NCI-H2081 treated with DMSO at 0.1 percent for 48 hours (cell line): ENCODE measurements at regions not wholly inside any gene's neighbourhood (a gene's known extent, or its start where the extent isn't known, plus 50 kb on each side); places are given as distances from the start of the nearest gene placed in this dataset.
"Not testable (repeated sequence)": the region's sequence is repeated elsewhere in the genome, so short reads cannot be mapped to it uniquely, and the experiment has no call there.

Experiments
- DNase-seq: peaks from one replicate; lab custom pipeline; 2025; lab: John Stamatoyannopoulos, UW

DNA sequence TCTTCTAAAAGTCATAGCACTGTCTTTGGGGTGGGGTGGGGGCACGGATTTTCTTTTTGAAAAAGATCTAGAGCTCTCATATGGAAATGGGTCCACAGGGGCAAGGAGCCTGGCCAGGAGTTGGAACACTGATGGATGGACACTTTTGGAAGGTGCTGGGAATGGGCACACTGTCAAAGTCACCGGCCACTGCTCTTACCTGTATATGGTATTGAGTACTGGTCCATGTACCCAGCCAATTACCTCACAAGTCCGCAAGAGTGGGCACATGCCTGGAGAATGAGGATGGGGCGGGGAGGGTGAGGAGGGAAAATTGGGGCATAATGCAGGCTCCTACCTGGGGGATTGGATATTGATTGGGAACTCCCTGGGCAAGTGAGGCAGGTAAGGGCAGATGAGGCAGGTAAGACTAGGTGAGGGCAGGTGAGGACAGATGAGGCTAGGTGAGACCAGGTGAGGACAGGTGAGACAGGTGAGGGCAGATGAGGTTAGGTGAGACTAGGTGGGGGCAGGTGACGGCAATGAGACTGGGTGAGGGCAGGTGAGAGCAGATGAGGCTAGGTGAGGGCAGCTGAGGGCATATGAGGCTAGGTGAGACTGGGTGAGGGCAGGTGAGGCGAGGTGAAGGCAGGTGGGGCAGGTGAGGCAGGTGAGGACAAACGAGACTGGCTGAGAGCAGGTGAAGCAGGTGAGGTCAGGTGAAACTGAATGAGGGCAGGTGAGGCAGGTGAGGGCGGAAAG, 167.9 kb downstream of the NRN1 start:
- DNase-seq, result no peak

DNA sequence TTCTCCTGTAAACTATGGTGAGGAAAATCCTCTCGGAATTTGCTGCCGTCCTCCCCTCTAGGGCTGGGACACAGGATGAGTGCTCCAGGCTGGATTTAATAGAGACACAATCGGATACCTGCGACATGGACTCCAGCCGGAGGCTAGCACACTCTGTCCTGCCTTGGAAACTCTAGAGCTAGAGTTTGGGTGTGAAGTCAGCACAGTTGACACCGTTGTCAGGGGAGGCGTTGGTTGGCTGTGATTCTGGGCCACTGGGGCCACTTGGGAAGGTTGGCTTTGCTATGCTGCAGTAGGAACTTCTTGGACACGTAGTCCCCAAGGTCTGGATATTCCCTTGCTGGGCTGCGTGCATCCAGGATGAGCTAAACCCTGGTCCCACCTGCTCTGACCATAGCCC, 169.4 kb downstream of the NRN1 start:
- DNase-seq, result no peak

DNA sequence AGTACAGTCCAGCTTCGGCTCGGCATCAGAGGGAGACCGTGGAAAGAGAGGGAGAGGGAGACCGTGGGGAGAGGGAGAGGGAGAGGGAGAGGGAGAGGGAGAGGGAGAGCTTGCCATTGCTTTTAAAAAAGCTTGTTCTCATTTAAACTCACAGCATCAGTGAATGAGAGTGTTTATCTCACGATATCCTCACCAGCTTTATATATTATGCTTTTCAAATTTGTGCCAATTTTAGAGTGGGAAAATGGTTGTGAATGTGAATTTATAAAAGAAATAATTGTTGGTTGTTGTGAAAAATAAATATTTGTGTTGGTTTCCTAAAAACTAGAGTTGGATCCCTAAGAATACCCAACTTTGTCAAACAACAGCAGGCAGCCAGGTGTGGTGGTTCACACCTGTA, 170.1 kb downstream of the NRN1 start:
- not testable (repeated sequence) for DNase-seq

DNA sequence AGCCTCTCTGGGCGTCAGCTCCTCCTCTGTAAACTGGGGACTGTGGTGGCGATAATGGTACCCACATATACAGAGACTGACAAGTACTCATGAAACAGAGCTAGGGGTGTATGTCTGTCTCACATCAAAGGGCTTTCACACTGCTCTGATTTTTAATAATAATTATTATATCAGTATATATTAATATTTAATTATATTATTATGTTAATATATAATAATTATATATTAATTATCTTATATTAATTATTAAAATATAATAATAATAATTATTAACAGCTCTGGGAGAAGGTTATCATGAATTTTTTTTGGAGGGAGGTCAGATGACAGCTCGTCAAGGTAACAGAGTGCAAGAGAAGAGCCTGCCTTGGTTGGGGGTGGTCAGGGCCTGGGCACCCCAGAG, 173.6 kb downstream of the NRN1 start:
- DNase-seq, result no peak

DNA sequence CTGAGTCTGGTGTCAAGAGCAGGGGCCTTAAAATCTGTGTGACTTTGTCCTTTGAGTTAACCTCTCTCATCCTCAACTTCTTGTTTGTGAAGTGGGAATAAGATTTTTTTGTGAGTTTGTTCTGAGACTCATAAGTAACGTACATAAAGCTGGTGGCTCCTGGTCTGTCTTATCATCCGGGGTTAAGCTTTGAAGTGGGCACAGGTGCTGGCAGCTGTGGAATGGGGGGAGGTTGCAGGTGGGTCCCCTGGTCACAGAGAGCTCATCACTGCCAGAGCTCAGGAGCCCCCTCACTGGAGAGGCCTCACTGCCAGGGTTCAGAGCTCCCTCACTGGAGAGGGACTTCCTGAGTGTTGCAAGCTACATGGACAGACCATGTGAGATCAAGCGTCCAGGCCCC, 174.1 kb downstream of the NRN1 start:
- no peak for DNase-seq

DNA sequence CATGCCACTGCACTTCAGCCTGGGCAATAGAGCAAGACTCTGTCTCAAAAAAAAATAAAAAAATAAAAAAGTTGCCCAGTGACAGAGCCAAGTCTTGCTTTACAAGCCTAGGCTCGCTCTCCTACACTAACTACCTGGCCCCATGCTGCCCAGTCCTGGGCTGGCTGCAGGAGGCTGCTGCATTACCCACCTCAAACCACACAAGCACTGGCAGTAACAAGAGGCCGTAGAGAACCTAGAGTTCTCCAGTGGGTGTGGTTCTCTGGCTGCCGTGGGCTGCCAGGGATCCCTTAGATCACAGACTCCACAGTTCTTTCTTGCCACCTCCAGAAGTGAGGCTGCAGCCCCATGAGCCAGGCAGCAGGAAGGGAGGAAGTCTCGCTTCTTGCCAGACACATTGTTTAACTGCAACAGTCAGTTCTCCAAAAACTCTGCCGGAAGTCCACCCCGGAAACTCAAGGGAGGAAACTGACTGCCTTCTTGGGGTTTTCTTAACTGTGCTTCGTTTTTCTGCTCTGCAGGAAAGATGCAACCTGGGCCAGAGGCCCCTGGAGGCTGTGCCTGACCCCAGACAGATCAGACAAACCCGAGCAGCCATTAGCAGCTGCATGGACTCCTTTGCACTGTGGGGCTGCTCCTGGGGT, 175.4 kb downstream of the NRN1 start:
- not testable (repeated sequence) for DNase-seq

DNA sequence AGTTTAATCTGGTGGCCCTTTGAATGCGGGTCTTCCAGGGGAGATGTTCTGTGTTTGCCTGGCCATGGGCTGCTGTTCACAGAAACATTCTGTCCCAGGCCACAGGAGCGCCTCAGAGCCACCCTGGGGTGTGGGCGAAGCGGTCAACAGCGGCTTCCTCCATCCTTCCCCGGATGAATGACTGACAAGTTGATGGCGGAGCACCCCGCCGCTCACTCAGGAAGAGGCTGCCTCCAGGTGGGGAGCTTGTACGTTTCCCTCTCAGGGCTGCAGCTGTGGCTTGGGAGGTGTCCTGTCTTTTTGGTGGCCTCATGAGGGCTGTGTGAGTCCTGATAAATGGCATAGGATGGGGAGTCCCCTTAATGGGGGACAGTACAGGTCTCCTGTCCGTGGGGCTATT, 178.4 kb downstream of the NRN1 start:
- no peak for DNase-seq

DNA sequence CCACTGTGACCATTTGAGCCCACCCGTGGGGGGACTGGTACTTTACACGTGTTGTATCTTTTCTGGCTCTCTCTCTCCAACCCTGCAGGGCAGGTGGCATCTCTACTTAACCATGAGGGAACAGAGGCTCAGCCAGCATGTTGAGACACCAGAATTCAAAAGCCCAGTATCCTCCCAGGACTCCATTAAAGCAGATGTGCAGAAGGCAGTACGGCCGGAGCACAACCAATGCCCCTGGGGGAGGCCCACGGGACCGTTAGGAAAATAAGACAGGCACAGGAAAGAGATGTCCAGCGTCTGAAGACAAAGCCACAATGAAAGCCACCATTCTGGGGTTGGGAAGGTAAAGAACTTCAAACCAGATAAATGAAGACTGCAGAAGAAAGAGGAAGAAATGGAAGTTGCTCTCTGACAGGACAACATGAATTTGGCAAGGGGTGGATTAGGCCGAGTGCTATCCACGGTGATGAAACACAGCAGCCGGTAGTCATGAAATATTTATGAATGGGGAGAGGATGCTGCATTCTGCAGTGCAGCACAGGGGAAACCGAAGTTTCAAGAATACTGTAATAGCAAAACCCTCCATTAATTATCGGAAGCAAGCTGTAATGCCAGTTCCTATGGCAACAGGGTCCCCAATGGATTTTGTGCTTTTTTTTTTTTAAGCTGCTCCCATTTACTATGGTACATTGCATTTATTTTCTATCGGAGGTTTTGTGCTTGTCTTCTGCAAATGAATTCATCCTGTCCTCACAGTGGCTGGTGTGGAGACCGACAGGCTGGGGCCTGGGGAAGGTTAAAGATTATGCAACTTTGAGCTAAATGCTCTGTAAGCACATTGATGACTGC, 179.4 kb downstream of the NRN1 start:
- no peak for DNase-seq

DNA sequence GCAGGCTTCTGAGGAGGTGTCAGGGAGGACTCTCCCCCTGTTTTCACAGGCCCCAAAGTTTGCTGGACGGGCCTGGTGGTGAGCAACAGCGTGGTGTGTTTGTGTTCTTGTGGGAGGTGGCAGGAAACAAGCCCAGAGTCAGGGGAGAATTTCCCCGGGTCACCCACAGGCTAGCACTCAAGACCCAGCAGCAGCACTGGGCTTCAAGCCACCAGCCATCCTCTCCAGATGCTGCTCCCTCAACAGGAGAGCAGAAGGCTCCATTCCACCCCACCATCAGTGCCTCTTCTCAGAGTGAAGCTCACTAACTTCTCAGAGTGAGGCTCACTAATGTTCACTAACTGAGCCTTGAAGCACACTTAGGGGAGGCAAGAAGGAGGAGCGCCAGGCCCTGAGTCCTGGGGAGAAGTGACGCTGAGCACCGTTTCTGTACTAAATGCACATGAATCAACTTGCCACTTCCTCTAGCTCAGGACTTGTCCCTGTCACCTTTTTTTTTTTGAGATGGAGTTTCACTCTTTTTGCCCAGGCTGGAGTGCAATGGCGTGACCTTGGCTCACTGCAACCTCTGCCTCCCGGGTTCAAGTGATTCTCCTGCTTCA, 182.2 kb downstream of the NRN1 start:
- not testable (repeated sequence) for DNase-seq
